Colon (tissue), 2 donors: ENCODE measurements at regions not wholly inside any gene's neighbourhood (a gene's known extent, or its start where the extent isn't known, plus 50 kb on each side); places are given as distances from the start of the nearest gene placed in this dataset.

Source experiments
- FAIRE-seq: peaks from 2 replicates; lab custom pipeline; 2012; peaks lifted over from hg19 to GRCh38; lab: Jason Lieb, UNC
- donor health status: control.
- donor health status: control.

GRCh38 chr2:9156483-9156882 is 50.1 kb upstream of the ASAP2 start:
- no peak for FAIRE-seq

DNA sequence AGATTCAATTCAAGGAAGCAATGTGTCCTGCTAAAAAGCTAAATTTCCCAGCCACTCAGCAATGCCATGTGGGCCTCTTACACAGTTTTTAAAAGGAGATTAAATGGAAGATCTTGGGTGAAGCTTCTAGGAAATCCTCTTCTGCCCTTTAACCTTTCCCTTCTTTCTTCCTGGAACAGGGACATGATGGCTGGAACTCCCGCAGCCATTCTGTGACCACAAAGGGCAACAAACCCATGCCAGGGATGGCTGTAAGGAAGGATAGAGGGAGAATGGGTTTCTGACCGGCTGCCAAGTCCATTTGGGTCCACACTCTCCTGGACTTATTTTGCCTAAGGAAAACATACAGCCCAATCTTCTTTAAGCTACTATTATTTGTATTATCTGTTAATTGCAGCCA is 52.6 kb upstream of the ASAP2 start:
- no peak for FAIRE-seq

- no peak for FAIRE-seq
These were observed 53.0 kb upstream of the ASAP2 start for GRCh38 chr2:9153643-9153980.

GRCh38 chr2:9152975-9153642 is 53.5 kb upstream of the ASAP2 start:
- FAIRE-seq = no peak

- FAIRE-seq = no peak
These were observed 55.7 kb upstream of the ASAP2 start for GRCh38 chr2:9150906-9151305.

DNA sequence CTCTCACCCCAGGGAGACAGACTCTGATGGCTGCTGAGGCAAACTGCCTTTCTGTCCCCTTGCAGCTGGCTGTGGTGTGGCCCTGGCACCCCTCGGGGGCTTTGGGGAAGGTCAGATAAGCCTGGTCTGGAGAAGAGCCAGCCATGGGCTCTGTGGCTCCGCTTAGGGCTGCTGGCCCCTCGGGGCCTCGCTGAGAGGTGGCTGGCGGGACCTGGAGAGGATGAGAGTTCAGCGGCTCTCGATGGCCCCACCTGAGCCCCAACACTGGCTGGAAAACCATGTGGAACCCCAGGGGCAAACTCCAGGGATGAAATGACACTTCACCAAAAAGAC is 56.1 kb upstream of the ASAP2 start:
- FAIRE-seq = no peak

DNA sequence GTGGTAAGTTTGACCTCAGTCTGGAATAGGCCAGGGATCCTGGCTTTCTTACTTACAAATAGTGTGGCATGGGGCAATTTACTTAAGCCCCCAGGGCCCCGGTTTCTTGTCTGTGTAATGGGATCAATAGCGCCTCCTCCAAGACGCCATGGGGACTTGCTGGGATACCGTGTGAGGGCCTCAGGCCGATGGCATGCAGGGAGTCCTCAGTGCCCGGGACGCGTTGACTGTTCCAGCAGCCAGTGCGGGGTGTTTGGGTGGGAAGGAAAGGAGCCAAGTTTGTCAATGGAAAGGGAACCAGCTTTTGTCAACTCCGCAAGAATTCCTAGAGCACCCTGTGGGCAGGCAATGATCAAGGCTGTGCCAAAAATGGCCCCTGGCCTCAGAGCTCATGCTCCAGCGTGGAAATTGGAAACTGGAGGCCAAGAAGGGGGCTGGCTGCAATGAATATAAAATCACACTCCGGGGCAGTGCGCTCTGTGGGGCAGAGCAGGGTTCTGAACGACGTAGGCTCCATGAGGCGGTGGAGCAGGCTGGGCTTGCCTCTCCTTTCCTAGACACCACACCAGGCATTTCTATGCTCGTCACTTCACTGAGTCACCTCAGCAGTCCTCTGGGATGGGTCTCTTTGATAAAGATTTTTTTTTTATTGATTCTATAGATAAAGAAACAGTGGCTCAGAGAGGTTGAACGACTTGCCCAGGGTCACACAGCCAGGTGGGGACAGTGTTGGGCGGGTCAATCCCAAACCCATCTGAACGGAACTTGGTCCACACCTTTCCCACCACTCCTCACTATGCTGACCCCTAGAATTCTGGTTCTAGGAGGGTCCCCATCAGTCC is 56.7 kb upstream of the ASAP2 start:
- FAIRE-seq = no peak

GRCh38 chr2:9149388-9149660 is 57.3 kb upstream of the ASAP2 start:
- FAIRE-seq = no peak

- no peak for FAIRE-seq
These were observed 60.0 kb upstream of the ASAP2 start for GRCh38 chr2:9146646-9147045.

- no peak for FAIRE-seq
These were observed 60.7 kb upstream of the ASAP2 start for GRCh38 chr2:9145752-9146430.

DNA sequence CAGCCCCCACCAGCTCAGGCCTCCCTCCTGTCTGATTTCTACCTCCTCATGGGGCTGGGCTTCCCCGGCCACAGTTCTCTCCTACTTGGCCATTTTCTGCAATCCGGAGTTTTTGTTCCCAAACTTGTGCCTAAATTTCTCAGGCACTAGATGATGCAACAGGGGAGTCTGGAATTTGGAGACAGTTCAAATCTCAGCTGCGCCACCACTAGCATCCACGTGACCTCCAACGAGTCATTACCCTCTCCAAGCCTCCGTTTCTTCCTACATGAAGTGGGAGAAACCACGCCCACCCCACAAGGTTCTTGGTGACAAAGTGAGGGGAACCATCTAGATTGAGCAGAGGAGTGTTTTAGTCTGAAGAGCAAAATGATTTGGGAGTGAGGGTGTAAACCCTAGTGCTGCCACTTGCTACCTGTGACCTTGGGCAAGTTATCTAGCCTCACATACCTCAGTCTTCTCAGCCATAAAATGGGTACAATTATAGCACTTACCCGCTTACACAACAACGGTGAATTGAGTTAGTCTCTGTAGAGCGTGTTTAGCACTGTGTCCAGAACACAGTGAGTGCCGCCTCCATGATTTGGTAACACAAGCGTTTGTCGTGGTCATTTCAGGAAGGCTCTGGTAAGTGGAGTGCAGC is 61.4 kb upstream of the ASAP2 start:
- FAIRE-seq = no peak

DNA sequence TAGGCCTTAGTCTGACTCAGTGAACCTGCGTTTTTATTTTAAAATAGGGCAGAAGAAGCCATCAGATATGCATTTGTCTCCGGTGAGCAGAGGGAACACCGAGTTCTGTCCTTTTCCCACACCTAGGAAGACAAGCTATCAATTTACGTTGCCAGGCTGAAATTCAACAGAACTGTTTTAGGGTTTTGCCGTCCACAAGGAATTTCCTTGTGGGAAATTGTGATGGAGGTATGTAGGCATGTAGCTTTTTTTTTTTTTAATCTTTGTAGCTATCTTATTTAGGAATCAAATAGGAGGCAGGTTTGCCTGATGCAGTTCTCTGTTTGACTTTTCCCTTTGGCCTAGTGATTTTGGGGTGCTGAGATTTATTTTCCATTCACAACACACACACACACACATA is 62.0 kb upstream of the ASAP2 start:
- no peak for FAIRE-seq

- FAIRE-seq = no peak
These were observed 62.6 kb upstream of the ASAP2 start for GRCh38 chr2:9144046-9144445.

DNA sequence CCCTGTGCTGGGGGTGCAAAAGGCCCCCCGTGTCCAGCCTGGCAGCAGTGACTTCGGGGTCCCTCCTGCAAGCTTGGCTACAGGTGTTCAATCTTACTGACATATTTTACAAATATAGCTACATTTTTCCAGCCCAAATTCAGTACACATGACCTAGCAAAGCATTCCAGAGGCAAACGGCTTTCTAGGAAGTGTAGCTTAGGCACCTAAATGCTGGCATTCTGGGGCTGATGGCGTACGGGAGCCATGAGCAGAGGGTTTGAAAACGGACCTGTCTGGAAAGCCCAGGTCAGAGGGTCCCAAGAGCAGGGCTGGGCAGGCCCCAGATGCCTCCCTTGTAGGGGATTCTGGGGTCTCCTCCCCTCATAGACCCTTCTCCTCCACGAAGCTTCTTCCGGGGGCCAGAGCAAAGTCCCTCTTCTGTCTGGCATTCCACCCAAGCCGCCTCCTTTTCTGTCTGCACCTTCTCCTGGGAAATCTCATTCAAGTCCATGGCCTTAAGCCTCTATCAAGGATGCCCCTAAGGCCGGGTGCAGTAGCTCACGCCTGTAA is 63.3 kb upstream of the ASAP2 start:
- FAIRE-seq = no peak

DNA sequence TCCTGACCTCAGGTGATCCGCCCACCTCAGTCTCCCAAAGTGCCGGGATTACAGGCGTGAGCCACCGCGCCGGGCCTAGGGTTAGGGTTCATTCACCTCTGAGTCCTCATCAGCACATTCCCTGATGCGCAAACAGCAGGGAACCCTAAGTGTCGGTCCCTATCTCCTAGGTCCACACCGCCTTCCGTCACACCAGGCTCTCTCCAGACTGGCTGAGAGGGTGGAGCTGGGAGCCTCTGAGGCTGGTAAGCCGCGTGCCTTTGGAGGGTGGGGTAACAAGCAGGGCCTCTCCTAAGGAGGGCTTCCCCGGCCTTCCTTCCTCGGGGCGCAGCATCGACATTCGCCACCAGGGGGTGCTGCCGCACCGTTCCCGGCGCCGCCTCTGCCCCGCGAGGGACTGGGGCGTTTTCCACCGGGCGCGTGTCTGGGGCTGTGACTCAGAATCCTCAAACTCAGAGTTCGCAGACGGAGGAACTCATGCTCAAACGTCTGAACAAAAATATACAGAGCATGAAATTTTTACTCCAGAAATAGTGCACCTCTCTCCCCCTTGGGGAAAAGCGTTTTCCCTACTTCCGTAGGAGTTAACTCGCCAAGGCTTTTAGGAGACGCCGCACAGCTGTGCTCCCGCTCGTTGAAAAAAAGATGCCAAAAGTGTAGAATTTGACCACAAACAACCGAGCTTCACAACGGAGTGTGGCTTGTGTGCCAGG is 63.9 kb upstream of the ASAP2 start:
- no peak for FAIRE-seq

DNA sequence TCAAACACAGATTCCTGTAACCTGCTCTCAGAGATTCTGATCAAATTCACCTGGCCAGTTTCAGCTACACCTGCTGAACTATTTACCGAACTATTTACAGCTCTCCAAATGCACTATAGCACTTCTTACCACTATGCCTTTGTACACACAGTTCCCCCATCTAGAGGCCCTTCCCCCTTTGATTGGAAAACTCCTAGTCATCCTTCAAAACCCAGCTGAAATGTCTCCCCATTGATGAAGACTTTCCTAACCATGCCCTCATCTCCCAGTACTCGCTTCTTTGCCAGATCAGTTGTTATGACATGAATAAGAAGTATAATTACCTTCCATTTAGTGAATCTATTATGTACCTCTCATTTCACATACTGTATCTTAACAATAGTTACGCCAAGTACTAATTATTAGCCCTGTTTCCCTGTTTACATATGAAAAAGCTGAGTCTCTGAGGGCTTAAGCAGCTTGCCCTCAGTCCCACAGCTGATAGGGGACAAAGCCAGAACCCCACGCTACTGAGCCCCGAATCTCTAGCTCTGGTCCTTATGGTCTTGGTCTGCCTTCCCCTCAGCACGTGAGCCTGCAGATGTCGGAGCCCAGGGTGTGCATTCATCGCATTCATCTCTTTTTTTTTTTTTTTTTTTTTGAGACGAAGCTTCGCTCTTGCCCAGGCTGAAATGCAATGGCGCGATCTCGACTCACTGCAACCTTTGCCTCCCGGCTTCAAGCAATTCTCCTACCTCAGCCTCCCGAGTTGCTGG is 64.7 kb upstream of the ASAP2 start:
- FAIRE-seq = no peak

DNA sequence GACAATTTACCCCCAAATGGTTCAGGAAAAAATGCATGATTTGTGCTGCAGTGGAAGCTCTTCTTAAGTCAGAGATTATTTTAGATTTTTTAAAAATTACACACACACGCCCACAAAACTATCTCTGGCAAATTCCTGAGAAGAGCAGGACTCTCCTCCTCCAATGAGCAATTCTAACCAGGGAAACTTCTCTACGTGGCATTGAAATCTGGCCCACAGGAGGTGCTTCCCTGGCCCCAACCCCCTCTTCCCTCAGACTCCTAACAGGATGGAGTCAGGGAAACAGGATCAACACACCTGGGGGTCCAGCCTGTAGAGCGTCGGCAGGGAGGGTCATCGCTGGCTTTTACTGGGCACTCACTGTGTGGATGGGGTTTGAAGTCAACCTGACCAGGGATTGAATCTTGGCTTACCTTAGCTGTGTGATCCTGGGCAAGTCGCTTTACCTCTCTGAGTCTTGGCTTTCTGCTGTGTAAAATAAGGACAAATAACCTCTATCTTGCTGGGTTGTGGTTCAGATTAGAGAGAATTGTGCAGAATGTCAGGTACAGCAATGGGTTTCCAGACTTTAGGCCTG is 65.4 kb upstream of the ASAP2 start:
- no peak for FAIRE-seq

DNA sequence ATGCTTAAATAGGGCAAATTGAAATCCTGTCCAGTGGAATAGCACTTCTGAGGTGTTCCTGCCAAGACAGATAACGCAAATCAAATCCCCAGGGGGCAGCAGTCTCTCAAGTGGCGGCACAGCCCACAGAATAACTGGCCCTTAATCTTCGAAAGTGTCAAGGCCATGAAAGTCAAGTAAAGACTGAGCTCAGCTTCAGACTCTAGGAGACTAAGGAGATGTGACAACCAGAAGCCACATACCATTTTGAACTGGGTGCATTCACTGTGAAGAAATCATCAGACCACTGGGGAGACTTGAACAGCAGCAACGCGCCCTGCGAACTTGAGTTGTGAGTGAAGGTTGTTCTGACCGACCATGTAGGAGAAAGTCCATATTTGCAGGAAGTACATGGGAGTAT is 66.0 kb upstream of the ASAP2 start:
- FAIRE-seq = no peak

DNA sequence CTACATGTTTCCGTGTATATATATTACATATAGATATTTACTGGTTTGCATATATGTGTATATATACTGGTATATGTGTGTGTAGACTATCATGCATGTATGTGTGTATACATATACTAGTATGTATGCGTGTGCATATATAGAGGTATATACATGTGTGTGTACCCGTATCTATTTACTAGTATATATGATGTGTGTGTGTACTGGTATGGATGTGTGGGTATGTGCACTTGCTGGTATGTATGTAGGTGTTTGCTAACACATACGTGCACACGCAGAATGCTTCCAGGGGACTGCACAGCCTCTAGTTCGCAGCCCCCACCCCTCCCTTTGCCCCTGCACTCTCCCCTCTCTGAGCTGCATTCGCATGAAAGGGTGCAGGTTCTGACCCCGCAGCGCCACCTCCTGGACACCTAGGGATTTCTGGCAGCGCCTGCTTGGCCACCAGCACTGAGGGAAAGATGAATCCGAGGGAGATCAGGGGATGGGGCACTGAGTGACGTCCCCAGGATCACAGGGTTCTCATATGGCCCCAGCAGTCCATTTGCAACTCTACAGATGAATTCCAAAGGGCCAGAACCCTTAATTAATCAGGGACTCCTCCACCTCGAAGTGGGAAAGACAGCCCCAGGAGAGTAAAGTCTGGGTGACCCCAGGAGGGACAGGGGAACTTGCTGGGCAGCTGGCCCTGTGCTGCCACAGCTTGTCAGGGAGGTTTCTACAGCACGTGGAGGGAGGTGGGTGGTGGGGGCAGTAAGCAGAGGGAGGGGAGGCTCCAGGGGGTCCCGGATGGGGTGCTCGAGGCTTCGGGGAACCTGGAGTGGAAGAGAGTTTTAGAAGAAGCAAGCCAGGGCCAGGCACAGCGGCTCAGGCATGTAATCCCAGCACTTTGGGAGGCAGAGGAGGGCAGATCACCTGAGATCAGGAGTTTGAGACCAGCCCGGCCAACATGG is 66.8 kb upstream of the ASAP2 start:
- FAIRE-seq = no peak
